ENCODE measurements at regions not wholly inside any gene's neighbourhood (a gene's known extent, or its start where the extent isn't known, plus 50 kb on each side); places are given as distances from the start of the nearest gene placed in this dataset.
"Not testable (repeated sequence)": the region's sequence is repeated elsewhere in the genome, so short reads cannot be mapped to it uniquely, and the experiment has no call there.

GRCh38 chr15:62369454-62369853 is 204.4 kb upstream of the C2CD4B start:
- Histone ChIP-seq H3K9me3 (no peaks in the 10 kb centered on the region), H3K27me3 (no peaks in the 10 kb centered on the region), H3K4me1 (no peaks in the 10 kb centered on the region), H3K36me3 (no peaks in the 10 kb centered on the region), H3K27ac (no peak overlapping the region), H3K4me3 (no peak overlapping the region)
- TF ChIP-seq CTCF (IDR thresholded peaks at IDR 0.05), result no peak
- intact Hi-C loops (cut with DNase I), result no loop called here
- DNase-seq (ENCODE audit: low spot score in 2 of 2), result no peak

- H3K27ac ChIP-seq; DNase-seq (ENCODE audit: low spot score in 2 of 2); H3K9me3 ChIP-seq; intact Hi-C loops (cut with DNase I); H3K4me1 ChIP-seq; H3K4me3 ChIP-seq; H3K27me3 ChIP-seq; H3K36me3 ChIP-seq: not testable (repeated sequence)
Measured at GRCh38 chr15:62371683-62372082, 206.6 kb upstream of the C2CD4B start.

- intact Hi-C loops (cut with DNase I), result no loop called here
- no peak for DNase-seq (ENCODE audit: low spot score in 2 of 2)
- Histone ChIP-seq H3K4me3 (no peak overlapping the region), H3K9me3 (no peaks in the 10 kb centered on the region), H3K4me1 (no peaks in the 10 kb centered on the region), H3K27me3 (no peaks in the 10 kb centered on the region), H3K27ac (no peak overlapping the region), H3K36me3 (no peaks in the 10 kb centered on the region)
- TF ChIP-seq CTCF (IDR thresholded peaks at IDR 0.05), result no peak
Measured at GRCh38 chr15:62377736-62378480, 212.8 kb upstream of the C2CD4B start.

- no peak for TF ChIP-seq CTCF (IDR thresholded peaks at IDR 0.05)
- H3K36me3 ChIP-seq, result no peaks in the 10 kb centered on the region
- intact Hi-C loops (cut with DNase I), result no loop called here
- no peak for DNase-seq (ENCODE audit: low spot score in 2 of 2)
- no peak overlapping the region for H3K4me3 ChIP-seq
- no peaks in the 10 kb centered on the region for H3K27me3 ChIP-seq
- no peaks in the 10 kb centered on the region for H3K9me3 ChIP-seq
- H3K4me1 ChIP-seq, result no peaks in the 10 kb centered on the region
- H3K27ac ChIP-seq, result no peak overlapping the region
Measured at GRCh38 chr15:62378772-62379498, 213.8 kb upstream of the C2CD4B start.

- Histone ChIP-seq H3K27me3 (no peaks in the 10 kb centered on the region), H3K9me3 (no peaks in the 10 kb centered on the region), H3K4me1 (no peaks in the 10 kb centered on the region), H3K27ac (no peak overlapping the region), H3K4me3 (no peak overlapping the region), H3K36me3 (no peaks in the 10 kb centered on the region)
- intact Hi-C loops (cut with DNase I), result no loop called here
- TF ChIP-seq CTCF (IDR thresholded peaks at IDR 0.05), result no peak
- DNase-seq (ENCODE audit: low spot score in 2 of 2), result no peak
Measured at GRCh38 chr15:62380011-62380410, 214.9 kb upstream of the C2CD4B start.

GRCh38 chr15:62382046-62382445 is 217.0 kb upstream of the C2CD4B start:
- no peak for DNase-seq (ENCODE audit: low spot score in 2 of 2)
- Histone ChIP-seq H3K4me1 (no peaks in the 10 kb centered on the region), H3K9me3 (no peaks in the 10 kb centered on the region), H3K27ac (no peak overlapping the region), H3K4me3 (no peak overlapping the region), H3K27me3 (no peaks in the 10 kb centered on the region), H3K36me3 (no peaks in the 10 kb centered on the region)
- TF ChIP-seq CTCF (IDR thresholded peaks at IDR 0.05), result no peak
- intact Hi-C loops (cut with DNase I), result no loop called here

Measured in ascending aorta (tissue), 2 donors.